ENCODE measurements at regions not wholly inside any gene's neighbourhood (a gene's known extent, or its start where the extent isn't known, plus 50 kb on each side); places are given as distances from the start of the nearest gene placed in this dataset.

- TF ChIP-seq, protein P1, sequence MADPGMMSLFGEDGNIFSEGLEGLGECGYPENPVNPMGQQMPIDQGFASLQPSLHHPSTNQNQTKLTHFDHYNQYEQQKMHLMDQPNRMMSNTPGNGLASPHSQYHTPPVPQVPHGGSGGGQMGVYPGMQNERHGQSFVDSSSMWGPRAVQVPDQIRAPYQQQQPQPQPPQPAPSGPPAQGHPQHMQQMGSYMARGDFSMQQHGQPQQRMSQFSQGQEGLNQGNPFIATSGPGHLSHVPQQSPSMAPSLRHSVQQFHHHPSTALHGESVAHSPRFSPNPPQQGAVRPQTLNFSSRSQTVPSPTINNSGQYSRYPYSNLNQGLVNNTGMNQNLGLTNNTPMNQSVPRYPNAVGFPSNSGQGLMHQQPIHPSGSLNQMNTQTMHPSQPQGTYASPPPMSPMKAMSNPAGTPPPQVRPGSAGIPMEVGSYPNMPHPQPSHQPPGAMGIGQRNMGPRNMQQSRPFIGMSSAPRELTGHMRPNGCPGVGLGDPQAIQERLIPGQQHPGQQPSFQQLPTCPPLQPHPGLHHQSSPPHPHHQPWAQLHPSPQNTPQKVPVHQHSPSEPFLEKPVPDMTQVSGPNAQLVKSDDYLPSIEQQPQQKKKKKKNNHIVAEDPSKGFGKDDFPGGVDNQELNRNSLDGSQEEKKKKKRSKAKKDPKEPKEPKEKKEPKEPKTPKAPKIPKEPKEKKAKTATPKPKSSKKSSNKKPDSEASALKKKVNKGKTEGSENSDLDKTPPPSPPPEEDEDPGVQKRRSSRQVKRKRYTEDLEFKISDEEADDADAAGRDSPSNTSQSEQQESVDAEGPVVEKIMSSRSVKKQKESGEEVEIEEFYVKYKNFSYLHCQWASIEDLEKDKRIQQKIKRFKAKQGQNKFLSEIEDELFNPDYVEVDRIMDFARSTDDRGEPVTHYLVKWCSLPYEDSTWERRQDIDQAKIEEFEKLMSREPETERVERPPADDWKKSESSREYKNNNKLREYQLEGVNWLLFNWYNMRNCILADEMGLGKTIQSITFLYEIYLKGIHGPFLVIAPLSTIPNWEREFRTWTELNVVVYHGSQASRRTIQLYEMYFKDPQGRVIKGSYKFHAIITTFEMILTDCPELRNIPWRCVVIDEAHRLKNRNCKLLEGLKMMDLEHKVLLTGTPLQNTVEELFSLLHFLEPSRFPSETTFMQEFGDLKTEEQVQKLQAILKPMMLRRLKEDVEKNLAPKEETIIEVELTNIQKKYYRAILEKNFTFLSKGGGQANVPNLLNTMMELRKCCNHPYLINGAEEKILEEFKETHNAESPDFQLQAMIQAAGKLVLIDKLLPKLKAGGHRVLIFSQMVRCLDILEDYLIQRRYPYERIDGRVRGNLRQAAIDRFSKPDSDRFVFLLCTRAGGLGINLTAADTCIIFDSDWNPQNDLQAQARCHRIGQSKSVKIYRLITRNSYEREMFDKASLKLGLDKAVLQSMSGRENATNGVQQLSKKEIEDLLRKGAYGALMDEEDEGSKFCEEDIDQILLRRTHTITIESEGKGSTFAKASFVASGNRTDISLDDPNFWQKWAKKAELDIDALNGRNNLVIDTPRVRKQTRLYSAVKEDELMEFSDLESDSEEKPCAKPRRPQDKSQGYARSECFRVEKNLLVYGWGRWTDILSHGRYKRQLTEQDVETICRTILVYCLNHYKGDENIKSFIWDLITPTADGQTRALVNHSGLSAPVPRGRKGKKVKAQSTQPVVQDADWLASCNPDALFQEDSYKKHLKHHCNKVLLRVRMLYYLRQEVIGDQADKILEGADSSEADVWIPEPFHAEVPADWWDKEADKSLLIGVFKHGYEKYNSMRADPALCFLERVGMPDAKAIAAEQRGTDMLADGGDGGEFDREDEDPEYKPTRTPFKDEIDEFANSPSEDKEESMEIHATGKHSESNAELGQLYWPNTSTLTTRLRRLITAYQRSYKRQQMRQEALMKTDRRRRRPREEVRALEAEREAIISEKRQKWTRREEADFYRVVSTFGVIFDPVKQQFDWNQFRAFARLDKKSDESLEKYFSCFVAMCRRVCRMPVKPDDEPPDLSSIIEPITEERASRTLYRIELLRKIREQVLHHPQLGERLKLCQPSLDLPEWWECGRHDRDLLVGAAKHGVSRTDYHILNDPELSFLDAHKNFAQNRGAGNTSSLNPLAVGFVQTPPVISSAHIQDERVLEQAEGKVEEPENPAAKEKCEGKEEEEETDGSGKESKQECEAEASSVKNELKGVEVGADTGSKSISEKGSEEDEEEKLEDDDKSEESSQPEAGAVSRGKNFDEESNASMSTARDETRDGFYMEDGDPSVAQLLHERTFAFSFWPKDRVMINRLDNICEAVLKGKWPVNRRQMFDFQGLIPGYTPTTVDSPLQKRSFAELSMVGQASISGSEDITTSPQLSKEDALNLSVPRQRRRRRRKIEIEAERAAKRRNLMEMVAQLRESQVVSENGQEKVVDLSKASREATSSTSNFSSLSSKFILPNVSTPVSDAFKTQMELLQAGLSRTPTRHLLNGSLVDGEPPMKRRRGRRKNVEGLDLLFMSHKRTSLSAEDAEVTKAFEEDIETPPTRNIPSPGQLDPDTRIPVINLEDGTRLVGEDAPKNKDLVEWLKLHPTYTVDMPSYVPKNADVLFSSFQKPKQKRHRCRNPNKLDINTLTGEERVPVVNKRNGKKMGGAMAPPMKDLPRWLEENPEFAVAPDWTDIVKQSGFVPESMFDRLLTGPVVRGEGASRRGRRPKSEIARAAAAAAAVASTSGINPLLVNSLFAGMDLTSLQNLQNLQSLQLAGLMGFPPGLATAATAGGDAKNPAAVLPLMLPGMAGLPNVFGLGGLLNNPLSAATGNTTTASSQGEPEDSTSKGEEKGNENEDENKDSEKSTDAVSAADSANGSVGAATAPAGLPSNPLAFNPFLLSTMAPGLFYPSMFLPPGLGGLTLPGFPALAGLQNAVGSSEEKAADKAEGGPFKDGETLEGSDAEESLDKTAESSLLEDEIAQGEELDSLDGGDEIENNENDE (IDR thresholded peaks at IDR 0.05; ENCODE audit: insufficient replicate concordance, low read length) = no peak
- TF ChIP-seq MAFK (IDR thresholded peaks at IDR 0.05; ENCODE audit: low read depth, low read length) (no peak), CBX5 (IDR thresholded peaks at IDR 0.05; ENCODE audit: low read depth, low read length) (no peak), SP4 (IDR thresholded peaks at IDR 0.05; ENCODE audit: low read length) (no peak), HDAC2 (IDR thresholded peaks at IDR 0.05; ENCODE audit: borderline replicate concordance in 1 of 2, low read depth in 2 of 2, low read length in 2 of 2) (no peak), GABPA (IDR thresholded peaks at IDR 0.05; ENCODE audit: borderline replicate concordance, insufficient read depth, low read length) (no peak), TAF7 (optimal IDR thresholded peaks at IDR 0.05; ENCODE audit: borderline replicate concordance, low read depth, low read length) (no peak), GTF2F1 (IDR thresholded peaks at IDR 0.05; ENCODE audit: borderline replicate concordance, low read depth, low read length) (no peak), KDM5A (IDR thresholded peaks at IDR 0.05; ENCODE audit: low read length) (no peak), JUND (IDR thresholded peaks at IDR 0.05; ENCODE audit: low read length) (no peak), TCF12 (IDR thresholded peaks at IDR 0.05; ENCODE audit: low read depth, low read length) (no peak)
- TF ChIP-seq, protein P2, sequence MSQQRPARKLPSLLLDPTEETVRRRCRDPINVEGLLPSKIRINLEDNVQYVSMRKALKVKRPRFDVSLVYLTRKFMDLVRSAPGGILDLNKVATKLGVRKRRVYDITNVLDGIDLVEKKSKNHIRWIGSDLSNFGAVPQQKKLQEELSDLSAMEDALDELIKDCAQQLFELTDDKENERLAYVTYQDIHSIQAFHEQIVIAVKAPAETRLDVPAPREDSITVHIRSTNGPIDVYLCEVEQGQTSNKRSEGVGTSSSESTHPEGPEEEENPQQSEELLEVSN (IDR thresholded peaks at IDR 0.05) = no peak
Measured at GRCh38 chr3:27638594-27638993, 83.5 kb downstream of the EOMES start (continued).

Data from H1 (cell line).